Motor neuron (in vitro differentiated cells): ENCODE measurements at regions not wholly inside any gene's neighbourhood (a gene's known extent, or its start where the extent isn't known, plus 50 kb on each side); places are given as distances from the start of the nearest gene placed in this dataset.
A peak's percentile ranks its signal among the peaks of the same experiment; 100 is the strongest.
"Not testable (repeated sequence)": the region's sequence is repeated elsewhere in the genome, so short reads cannot be mapped to it uniquely, and the experiment has no call there.

Experiments used
- ATAC-seq, 8 experiments: fragments of 200-7000 bp; cut with Tn5 transposase; replicated peaks in 6 of 8; 2 replicates each; pipeline ENCODE4 v1.8.0; 2021; ENCODE audit warnings: mild to moderate bottlenecking in 8 of 8, moderate library complexity in 8 of 8
- H3K27ac ChIP-seq, 2 donors: fragments of 250-450 bp; sonication (Bioruptor Pico); 2 replicates each; pipeline ENCODE4 v1.9.0; 2021; ENCODE audit warnings: antibody characterized with exemption in 2 of 2, mild to moderate bottlenecking in 2 of 2, moderate library complexity in 1 of 2
- H3K4me1 ChIP-seq, 2 donors: fragments of 250-450 bp; sonication (Bioruptor Pico); replicated peaks in 1 of 2; 2 replicates each; pipeline ENCODE4 v1.6.1; 2021; ENCODE audit warnings: antibody characterized with exemption in 2 of 2, mild to moderate bottlenecking in 2 of 2, moderate library complexity in 1 of 2
- H3K4me3 ChIP-seq, 5 donors: fragments of 250-450 bp; sonication (Bioruptor Pico); 2 replicates each; pipeline ENCODE4 v1.9.0; 2021; ENCODE audit warnings: antibody characterized with exemption in 5 of 5, mild to moderate bottlenecking in 5 of 5, moderate library complexity in 4 of 5
- WGBS, 10 experiments: fragments of 450-650 bp; shearing (Covaris generic); methylation state at CpG; one replicate each; pipeline ENCODE4 v1.0.0; 2022; 5-methylcytosine and 5-hydroxymethylcytosine counted together
- in situ Hi-C, 9 experiments: fragments of 400-800 bp; cut with MboI; loops; one replicate each; pipeline ENCODE4 v1.15.0; 2021; ENCODE audit warnings: low sequenced_read_pairs in 9 of 9, low pct_unique_long_range_greater_than_20kb in 2 of 9; ENCODE audit not compliant: unreplicated experiment in 9 of 9

DNA sequence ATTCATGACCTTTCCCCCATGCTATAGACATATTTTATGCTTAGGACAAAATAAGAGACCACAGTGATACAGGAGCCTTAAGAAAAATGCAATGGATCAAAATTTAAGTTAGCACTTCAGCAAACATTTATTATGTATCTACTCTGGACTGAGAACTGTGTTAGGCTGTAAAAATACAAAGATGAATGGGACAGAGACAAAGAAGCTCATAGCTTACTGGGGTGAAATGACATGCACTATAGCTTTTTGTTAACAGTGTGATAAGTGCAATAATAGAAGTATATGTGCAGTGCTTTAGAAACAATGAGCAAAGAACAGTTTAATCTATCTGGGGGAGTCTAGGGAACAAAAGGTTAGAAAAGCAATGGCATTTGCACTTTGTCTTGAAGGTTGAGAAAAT, 1543.1 kb downstream of the FAM181B start:
- Histone ChIP-seq H3K4me3 (no peak overlapping the region), H3K4me1 (peaks cover 0 to 10% of the 10 kb centered on the region in 2 donors), H3K27ac (no peak overlapping the region)
- ATAC-seq = peak in 4 of 8 experiments; percentile 18 to 57 (median 40)
- in situ Hi-C loops = no loop called here

DNA sequence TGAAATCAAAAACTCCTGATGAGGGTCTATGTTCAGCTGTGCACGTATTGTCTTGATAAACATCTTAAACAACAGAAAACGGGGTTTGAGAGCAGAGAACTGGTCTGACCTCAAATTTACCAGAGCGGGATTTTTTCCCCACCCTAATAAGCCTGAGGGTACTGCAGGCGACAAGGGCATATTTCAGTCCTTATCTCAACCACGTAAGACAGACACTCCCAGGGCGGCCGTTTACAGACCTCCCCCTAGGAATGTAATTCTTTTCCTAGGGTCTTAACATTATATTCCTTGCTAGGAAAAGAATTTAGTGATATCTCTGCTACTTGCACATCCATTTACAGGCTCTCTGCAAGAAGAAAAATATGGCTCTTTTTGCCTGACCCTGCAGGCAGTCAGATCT, 1546.6 kb downstream of the FAM181B start:
- H3K27ac ChIP-seq, ATAC-seq, H3K4me3 ChIP-seq, in situ Hi-C loops, H3K4me1 ChIP-seq: not testable (repeated sequence)
- 0 to 92% (median 71%) methylated on average over 1 to 6 of the region's 7 CpGs; no CpG with 5 or more reads in 2 of the 10 experiments for WGBS, 10 experiments

DNA sequence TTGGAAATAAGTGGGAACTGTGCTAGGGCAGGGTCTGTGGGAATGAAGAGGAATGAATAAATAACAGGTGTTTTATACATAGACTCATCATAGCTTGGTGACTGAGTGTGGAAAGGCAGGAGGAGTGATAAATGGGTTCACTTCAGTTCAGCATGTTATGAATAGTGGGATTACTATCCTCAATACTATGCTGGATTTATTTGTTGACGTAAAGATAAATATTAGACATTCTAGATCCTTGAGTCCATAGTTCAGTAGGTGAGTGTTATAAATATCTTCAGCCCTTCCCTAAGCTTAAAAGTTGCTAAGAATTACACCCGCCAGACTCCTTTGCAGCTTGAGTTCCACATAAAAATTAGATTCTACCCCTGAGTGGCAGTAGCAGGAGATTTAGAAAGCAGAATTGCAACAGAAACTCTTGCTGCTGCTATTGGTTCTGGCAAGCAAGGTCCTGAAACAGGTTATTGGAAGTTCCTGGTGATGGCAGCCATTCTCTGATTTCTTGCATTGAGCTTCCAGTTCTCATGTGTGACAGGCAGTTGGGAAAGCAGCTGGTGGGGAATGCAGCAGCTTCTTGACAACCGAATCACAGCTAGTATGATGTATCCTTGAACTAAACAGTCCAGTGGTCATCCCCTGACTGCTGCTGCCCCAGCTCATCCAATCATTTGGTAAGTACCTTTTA, 1558.9 kb downstream of the FAM181B start:
- 0 to 100% (median 86%) methylated on average over 1 to 3 of the region's 3 CpGs; no CpG with 5 or more reads in 2 of the 10 experiments for WGBS, 10 experiments
- ATAC-seq = no peak

DNA sequence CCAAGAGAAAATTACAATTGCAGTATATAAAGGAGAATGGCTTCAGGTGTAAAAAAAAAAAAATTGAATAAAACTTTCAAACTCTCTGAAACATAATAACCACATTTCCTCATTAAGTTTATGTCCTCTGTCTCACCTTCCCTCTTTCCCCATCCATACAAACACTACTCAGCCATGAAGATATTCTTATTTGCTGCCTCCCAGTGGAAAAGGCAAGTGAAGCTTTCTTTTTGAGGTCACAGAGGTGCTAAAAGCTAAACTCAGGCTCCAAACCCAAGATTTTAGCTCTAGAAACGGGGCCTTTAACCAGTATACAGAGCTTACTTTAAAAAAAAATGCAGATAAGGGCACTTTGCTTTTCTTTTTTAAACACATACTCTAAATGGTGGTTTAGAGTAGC, 1568.5 kb downstream of the FAM181B start:
- Histone ChIP-seq H3K4me1 (peaks cover 0 to 11% of the 10 kb centered on the region in 2 donors), H3K4me3 (no peak overlapping the region), H3K27ac (no peak overlapping the region)
- in situ Hi-C loops = no loop called here
- WGBS, 10 experiments = 8 to 88% (median 38%) methylated on average over 1 of the region's 1 CpG; no CpG with 5 or more reads in 3 of the 10 experiments
- no peak for ATAC-seq

More for the DNA sequence above, 1558.9 kb downstream of the FAM181B start:
- no peak overlapping the region for H3K4me3 ChIP-seq
- no peak overlapping the region for H3K27ac ChIP-seq
- H3K4me1 ChIP-seq = no peaks in the 10 kb centered on the region
- in situ Hi-C loops = no loop called here

DNA sequence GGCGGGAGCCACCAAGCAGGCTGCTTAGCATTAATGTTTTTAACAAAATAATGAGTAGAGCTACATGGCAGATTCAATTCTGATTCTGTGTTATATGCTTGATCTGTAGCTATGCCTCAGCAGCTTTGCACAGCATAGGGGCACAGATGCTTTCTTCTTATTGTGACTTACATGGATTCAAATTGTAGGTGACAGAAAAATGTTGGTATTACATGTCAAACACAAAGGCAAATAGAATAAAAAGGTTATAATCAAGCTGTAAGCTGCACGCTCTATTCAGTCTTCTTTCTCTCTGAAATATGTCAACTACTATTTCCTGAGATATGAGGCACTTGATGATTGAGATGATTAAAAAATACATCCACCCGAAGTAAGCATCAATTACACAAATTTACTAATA, 1573.8 kb downstream of the FAM181B start:
- no peak for ATAC-seq
- Histone ChIP-seq H3K4me3 (no peak overlapping the region), H3K27ac (no peak overlapping the region), H3K4me1 (no peaks in the 10 kb centered on the region)
- WGBS, 10 experiments = 0 to 100% (median 77%) methylated on average over 1 to 3 of the region's 3 CpGs
- in situ Hi-C loops = no loop called here

DNA sequence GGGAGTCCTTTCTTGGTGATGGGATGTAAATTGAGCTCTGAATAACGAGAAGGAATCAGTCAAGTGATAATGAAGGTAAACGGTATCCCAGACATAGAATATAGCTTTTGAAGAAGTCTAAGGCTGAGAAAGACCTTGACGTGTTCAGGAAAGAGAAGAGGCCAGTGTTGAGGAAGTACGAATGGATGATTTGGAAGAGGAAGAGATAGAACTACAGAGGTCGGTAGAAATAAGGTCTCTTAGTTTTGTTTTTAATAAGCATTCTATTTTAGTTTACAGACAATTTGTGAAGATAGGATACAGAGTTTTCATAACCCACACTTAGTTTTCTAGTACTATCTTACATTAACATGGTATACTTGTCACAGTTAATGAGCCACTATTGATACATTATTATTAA, 1598.1 kb downstream of the FAM181B start:
- ATAC-seq = no peak
- WGBS, 10 experiments = 13 to 100% (median 75%) methylated on average over 1 to 5 of the region's 5 CpGs
- Histone ChIP-seq H3K27ac (no peak overlapping the region), H3K4me3 (no peak overlapping the region), H3K4me1 (peaks cover 0 to 3% of the 10 kb centered on the region in 2 donors)
- in situ Hi-C loops = no loop called here

DNA sequence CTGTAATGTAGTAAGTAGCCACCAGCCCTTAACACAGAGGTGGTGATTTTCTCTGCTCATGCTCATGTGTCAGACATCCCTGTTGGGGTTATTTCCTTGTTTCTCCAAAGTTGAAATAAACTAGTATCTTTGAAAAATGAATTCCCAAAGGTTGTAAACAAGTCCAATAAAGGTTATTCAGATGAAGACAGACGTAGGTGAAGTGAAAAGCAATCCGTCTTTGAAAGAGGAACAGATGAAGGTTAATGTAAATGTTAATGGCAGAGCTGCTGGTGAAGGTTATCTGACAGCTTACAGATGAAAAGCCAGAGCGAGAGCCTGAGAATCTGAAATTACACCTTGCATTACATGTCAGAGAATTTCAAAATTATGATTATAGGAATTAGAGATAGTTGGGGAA, 1604.0 kb downstream of the FAM181B start:
- no peak for ATAC-seq
- in situ Hi-C loops = no loop called here
- 3 to 80% (median 34%) methylated on average over 1 to 3 of the region's 3 CpGs; no CpG with 5 or more reads in 2 of the 10 experiments for WGBS, 10 experiments

DNA sequence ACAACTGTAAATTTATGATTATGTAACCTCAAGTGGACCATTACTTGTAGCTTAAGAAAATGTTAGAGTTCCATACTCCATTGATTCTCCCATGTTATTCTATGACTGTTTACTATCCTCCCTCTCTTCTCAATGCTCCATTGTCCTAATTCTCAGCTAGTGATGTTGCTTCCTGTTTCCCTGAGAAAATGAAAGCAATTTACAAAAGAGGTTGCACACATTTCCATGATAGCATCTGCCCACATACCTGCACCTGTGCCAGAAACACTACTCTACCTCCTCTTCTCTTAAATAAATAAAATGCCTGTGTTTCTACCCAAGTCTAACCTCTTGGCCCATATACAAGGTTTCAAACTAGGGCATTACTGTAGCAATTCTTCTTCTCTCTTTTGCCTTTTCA, 1620.9 kb downstream of the FAM181B start:
- H3K27ac ChIP-seq = no peak overlapping the region
- no peaks in the 10 kb centered on the region for H3K4me1 ChIP-seq
- no peak overlapping the region for H3K4me3 ChIP-seq
- in situ Hi-C loops = no loop called here
- ATAC-seq = no peak

More for the DNA sequence above, 1604.0 kb downstream of the FAM181B start:
- Histone ChIP-seq H3K4me3 (no peak overlapping the region), H3K27ac (no peak overlapping the region), H3K4me1 (peaks cover 0 to 3% of the 10 kb centered on the region in 2 donors)

DNA sequence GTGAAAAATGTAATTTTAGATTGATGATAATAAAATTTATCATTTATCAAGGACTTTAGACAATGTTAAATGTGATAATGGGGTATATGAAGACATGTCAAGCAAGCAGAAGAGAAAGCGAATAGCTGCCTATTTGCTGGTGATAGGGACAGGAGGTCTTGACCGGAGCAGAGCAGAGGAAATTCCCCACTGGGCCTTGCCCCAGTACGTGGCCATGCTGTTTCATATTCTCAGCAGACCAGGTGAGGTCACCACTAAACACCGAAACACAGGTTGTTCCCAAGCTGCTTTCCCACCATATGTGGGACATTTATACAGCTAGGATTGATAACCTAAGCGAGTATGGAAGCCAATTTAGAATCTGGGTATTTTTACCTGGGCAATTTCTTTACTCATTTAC, 1629.6 kb downstream of the FAM181B start:
- Histone ChIP-seq H3K4me3 (no peak overlapping the region), H3K27ac (no peak overlapping the region), H3K4me1 (no peaks in the 10 kb centered on the region)
- 22 to 96% (median 76%) methylated on average over 3 to 5 of the region's 5 CpGs; no CpG with 5 or more reads in 4 of the 10 experiments for WGBS, 10 experiments
- ATAC-seq = no peak
- in situ Hi-C loops = no loop called here

DNA sequence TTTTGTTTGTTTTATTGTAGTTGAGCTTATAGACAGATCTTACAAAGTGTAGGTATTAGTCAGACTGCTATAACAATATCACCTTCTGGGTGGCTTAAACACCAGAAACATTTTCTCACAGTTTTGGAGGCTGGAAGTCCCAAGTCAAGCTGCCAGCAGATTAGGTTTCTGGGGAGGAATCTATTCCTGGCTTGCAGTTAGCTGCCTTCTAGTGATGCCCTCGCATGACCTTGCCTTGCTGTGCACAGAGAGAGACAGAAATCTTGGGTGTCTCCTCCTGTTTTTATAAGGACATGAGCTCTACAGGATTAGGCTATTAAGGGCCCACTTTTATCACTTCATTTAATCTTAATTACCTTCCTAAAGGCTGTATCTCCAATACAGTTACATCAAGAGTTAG, 1635.2 kb downstream of the FAM181B start:
- no peak overlapping the region for H3K27ac ChIP-seq

DNA sequence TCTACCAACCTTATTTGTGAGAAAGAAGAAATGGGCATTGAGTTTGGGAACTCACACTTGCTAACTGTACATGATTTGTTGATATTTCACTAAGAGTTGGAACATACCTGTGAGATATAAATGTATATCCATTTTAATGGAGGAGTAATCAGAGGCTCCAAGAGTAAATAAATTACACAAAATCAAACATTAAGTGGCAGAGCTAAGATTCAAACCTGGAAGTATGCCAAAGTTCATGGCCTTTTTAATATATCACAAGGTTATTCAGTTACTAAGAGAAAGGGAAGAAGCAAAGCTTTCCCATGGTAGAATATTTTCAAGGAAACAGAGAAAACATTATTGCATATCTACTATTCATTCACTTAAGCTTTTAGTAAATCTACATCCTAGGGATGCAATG, 1641.1 kb downstream of the FAM181B start:
- no peaks in the 10 kb centered on the region for H3K4me1 ChIP-seq
- H3K27ac ChIP-seq = no peak overlapping the region
- no peak overlapping the region for H3K4me3 ChIP-seq
- in situ Hi-C loops = no loop called here
- ATAC-seq = no peak

More for the DNA sequence above, 1635.2 kb downstream of the FAM181B start:
- WGBS, 10 experiments = 17 to 100% (median 86%) methylated on average over 1 of the region's 1 CpG; no CpG with 5 or more reads in 5 of the 10 experiments
- no peak overlapping the region for H3K4me3 ChIP-seq
- ATAC-seq = no peak
- H3K4me1 ChIP-seq = no peaks in the 10 kb centered on the region
- in situ Hi-C loops = no loop called here

DNA sequence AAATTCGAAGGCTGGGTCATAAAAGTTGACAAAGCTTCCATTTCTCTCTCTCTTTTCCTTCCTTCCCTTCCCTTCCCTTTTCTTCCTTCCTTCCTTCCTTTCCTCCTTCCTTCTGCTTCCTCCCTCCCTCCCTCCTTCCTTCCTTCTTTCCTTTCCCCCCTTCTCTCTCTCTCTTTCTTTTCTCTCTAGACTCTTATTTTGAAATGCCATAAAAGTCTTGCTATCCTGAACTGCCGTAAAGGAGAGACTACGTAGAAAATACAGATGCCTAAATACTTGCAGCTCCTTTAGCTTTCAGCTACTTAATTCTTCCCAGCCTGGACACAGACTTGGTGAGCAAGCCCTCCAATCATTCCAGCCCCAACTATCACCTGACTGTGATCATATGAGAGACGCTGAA, 1644.4 kb downstream of the FAM181B start:
- no peak for ATAC-seq
- Histone ChIP-seq H3K27ac (no peak overlapping the region), H3K4me1 (no peaks in the 10 kb centered on the region), H3K4me3 (no peak overlapping the region)
- 8 to 91% (median 52%) methylated on average over 2 to 4 of the region's 4 CpGs; no CpG with 5 or more reads in 1 of the 10 experiments for WGBS, 10 experiments
- in situ Hi-C loops = no loop called here

DNA sequence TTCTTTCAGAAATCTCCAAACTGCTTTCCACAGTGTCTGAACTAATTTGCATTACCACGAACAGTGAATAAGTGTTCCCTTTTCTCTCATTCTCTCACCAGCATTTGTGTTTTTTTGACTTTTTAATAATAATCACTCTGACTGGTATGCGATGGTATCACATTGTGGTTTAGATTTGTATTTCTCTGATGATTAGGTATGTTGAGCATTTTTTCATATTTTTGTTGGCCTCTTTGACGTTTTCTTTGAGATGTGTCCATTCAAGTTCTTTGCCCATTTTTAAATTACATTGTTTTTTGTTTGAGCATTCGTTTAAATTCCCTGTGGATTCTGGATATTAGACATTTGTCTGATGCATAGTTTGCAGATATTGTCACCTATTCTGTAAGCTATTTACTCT, 1639.6 kb upstream of the TENM4 start:
- in situ Hi-C loops = no loop called here
- ATAC-seq = no peak
- 16 to 96% (median 80%) methylated on average over 1 to 4 of the region's 4 CpGs for WGBS, 10 experiments
- no peak overlapping the region for H3K4me3 ChIP-seq
- H3K27ac ChIP-seq = no peak overlapping the region
- no peaks in the 10 kb centered on the region for H3K4me1 ChIP-seq

DNA sequence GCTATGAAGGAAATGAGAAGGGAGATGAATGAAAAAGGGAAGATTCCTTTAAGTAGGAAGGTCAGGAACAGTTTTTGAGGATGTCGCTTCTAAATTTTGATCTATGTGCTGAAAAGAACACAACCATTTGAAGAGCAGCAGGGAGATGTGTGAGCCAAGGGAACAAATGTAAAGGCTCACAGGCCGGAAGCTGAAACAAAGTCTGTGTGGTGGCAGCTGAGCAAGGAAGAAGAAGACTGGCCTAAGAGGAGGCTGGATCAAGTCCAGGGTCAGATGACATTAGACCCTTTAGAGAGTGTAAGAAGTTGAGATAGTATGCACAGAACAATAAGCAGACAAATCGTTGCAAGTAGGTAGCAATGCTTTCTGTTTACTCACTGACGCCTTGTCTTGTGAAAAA, 1631.4 kb upstream of the TENM4 start:
- Histone ChIP-seq H3K27ac (no peak overlapping the region), H3K4me1 (peaks cover 7 to 21% of the 10 kb centered on the region in 2 donors), H3K4me3 (no peak overlapping the region)
- no peak for ATAC-seq
- WGBS, 10 experiments = 20 to 90% (median 60%) methylated on average over 1 to 4 of the region's 4 CpGs; no CpG with 5 or more reads in 1 of the 10 experiments
- in situ Hi-C loops = no loop called here
